ENCODE measurements at regions not wholly inside any gene's neighbourhood (a gene's known extent, or its start where the extent isn't known, plus 50 kb on each side); places are given as distances from the start of the nearest gene placed in this dataset.

GRCh38 chr10:129097776-129098330, 369.2 kb upstream of the MGMT start:
- no peak overlapping the region for H3K27ac ChIP-seq
- H3K9me3 ChIP-seq, result no peaks in the 10 kb centered on the region
- DNase-seq, result no peak
- H3K36me3 ChIP-seq, result no peaks in the 10 kb centered on the region
- ATAC-seq, result no peak
- TF ChIP-seq CTCF (IDR thresholded peaks at IDR 0.05), result no peak
- intact Hi-C loops (cut with DNase I), result no loop called here
- peaks cover 14% of the 10 kb centered on the region for H3K4me1 ChIP-seq
- H3K27me3 ChIP-seq, result no peaks in the 10 kb centered on the region
- no peak overlapping the region for H3K4me3 ChIP-seq

GRCh38 chr10:129098517-129098916, 368.5 kb upstream of the MGMT start:
- DNase-seq (no peak), ATAC-seq (no peak)
- intact Hi-C loops (cut with DNase I), result no loop called here
- TF ChIP-seq CTCF (IDR thresholded peaks at IDR 0.05), result no peak
- no peak overlapping the region for H3K4me3 ChIP-seq
- no peaks in the 10 kb centered on the region for H3K9me3 ChIP-seq
- no peaks in the 10 kb centered on the region for H3K36me3 ChIP-seq
- H3K27me3 ChIP-seq, result no peaks in the 10 kb centered on the region
- H3K4me1 ChIP-seq, result peaks cover 14% of the 10 kb centered on the region
- H3K27ac ChIP-seq, result no peak overlapping the region

- no peak for TF ChIP-seq CTCF (IDR thresholded peaks at IDR 0.05)
- intact Hi-C loops (cut with DNase I), result no loop called here
- Histone ChIP-seq H3K36me3 (no peaks in the 10 kb centered on the region), H3K27ac (no peak overlapping the region), H3K27me3 (no peaks in the 10 kb centered on the region), H3K4me3 (no peak overlapping the region), H3K4me1 (peaks cover 14% of the 10 kb centered on the region), H3K9me3 (no peaks in the 10 kb centered on the region)
- DNase-seq (no peak), ATAC-seq (no peak)
Measured at GRCh38 chr10:129099486-129099885, 367.6 kb upstream of the MGMT start.

- no peaks in the 10 kb centered on the region for H3K9me3 ChIP-seq
- H3K27me3 ChIP-seq, result no peaks in the 10 kb centered on the region
- no peak overlapping the region for H3K4me3 ChIP-seq
- intact Hi-C loops (cut with DNase I), result no loop called here
- no peak for ATAC-seq
- H3K4me1 ChIP-seq, result peaks cover 19% of the 10 kb centered on the region
- H3K27ac ChIP-seq, result no peak overlapping the region
- no peaks in the 10 kb centered on the region for H3K36me3 ChIP-seq
- no peak for DNase-seq
- no peak for TF ChIP-seq CTCF (IDR thresholded peaks at IDR 0.05)
Measured at GRCh38 chr10:129099992-129100391, 367.0 kb upstream of the MGMT start.

GRCh38 chr10:129101232-129101980, 365.6 kb upstream of the MGMT start:
- intact Hi-C loops (cut with DNase I), result no loop called here
- H3K9me3 ChIP-seq, result no peaks in the 10 kb centered on the region
- no peak for DNase-seq
- no peaks in the 10 kb centered on the region for H3K27me3 ChIP-seq
- H3K4me1 ChIP-seq, result peaks cover 22% of the 10 kb centered on the region
- H3K36me3 ChIP-seq, result no peaks in the 10 kb centered on the region
- no peak overlapping the region for H3K27ac ChIP-seq
- no peak overlapping the region for H3K4me3 ChIP-seq
- no peak for ATAC-seq
- TF ChIP-seq CTCF (IDR thresholded peaks at IDR 0.05), result no peak
